SHP77 treated with DMSO at 0.1 percent for 48 hours (cell line): ENCODE measurements at regions not wholly inside any gene's neighbourhood (a gene's known extent, or its start where the extent isn't known, plus 50 kb on each side); places are given as distances from the start of the nearest gene placed in this dataset.

ENCODE experiments used
- DNase-seq: peaks from one replicate; lab custom pipeline; 2025; lab: John Stamatoyannopoulos, UW

- no peak for DNase-seq
Measured at GRCh38 chr3:180092889-180093288, 56.2 kb upstream of the PEX5L start.

GRCh38 chr3:180093535-180093934 is 56.8 kb upstream of the PEX5L start:
- no peak for DNase-seq

- DNase-seq, result no peak
Measured at GRCh38 chr3:180097626-180098025, 60.9 kb upstream of the PEX5L start.

- DNase-seq, result no peak
Measured at GRCh38 chr3:180102134-180102533, 65.4 kb upstream of the PEX5L start.

- no peak for DNase-seq
Measured at GRCh38 chr3:180102604-180103003, 65.9 kb upstream of the PEX5L start.

GRCh38 chr3:180116203-180116602 is 79.5 kb upstream of the PEX5L start:
- no peak for DNase-seq

GRCh38 chr3:180116658-180117057 is 79.9 kb upstream of the PEX5L start:
- DNase-seq, result no peak

GRCh38 chr3:180117381-180118163 is 80.8 kb upstream of the PEX5L start:
- no peak for DNase-seq

- DNase-seq, result no peak
Measured at GRCh38 chr3:180119567-180119966, 82.8 kb upstream of the PEX5L start.

- no peak for DNase-seq
Measured at GRCh38 chr3:180123928-180124327, 87.2 kb upstream of the PEX5L start.

- no peak for DNase-seq
Measured at GRCh38 chr3:180131169-180131568, 94.4 kb upstream of the PEX5L start.

- DNase-seq, result no peak
Measured at GRCh38 chr3:180135101-180135500, 98.4 kb upstream of the PEX5L start.

- DNase-seq, result no peak
Measured at GRCh38 chr3:180138871-180139270, 102.1 kb upstream of the PEX5L start.

- DNase-seq, result no peak
Measured at GRCh38 chr3:180142041-180142440, 105.3 kb upstream of the PEX5L start.

GRCh38 chr3:180142472-180142871 is 105.7 kb upstream of the PEX5L start:
- DNase-seq, result no peak

- no peak for DNase-seq
Measured at GRCh38 chr3:180161770-180162169, 125.0 kb upstream of the PEX5L start.

- no peak for DNase-seq
Measured at GRCh38 chr3:180175572-180175971, 138.8 kb upstream of the PEX5L start.

- DNase-seq, result no peak
Measured at GRCh38 chr3:180176059-180176458, 139.3 kb upstream of the PEX5L start.

- DNase-seq, result no peak
Measured at GRCh38 chr3:180177255-180177654, 140.5 kb upstream of the PEX5L start.

- no peak for DNase-seq
Measured at GRCh38 chr3:180179562-180179961, 142.8 kb upstream of the PEX5L start.

GRCh38 chr3:180180795-180181194 is 144.1 kb upstream of the PEX5L start:
- DNase-seq, result no peak

- DNase-seq, result no peak
Measured at GRCh38 chr3:180181387-180181786, 144.7 kb upstream of the PEX5L start.

- DNase-seq, result no peak
Measured at GRCh38 chr3:180183346-180183745, 146.6 kb upstream of the PEX5L start.

GRCh38 chr3:180184816-180185215 is 148.1 kb upstream of the PEX5L start:
- DNase-seq, result no peak
